ENCODE measurements at regions not wholly inside any gene's neighbourhood (a gene's known extent, or its start where the extent isn't known, plus 50 kb on each side); places are given as distances from the start of the nearest gene placed in this dataset.

GRCh38 chrX:7316280-7316679 is 168.3 kb upstream of the PUDP start:
- DNase-seq (ENCODE audit: low spot score) = no peak
- TF ChIP-seq CTCF (IDR thresholded peaks at IDR 0.05; ENCODE audit: extremely low read depth, insufficient read depth, missing control alignments) = no peak
- in situ Hi-C loops (cut with MboI; ENCODE audit: low pct_unique_long_range_greater_than_20kb, low sequenced_read_pairs, unreplicated experiment) = no loop called here

GRCh38 chrX:7314425-7314824 is 166.5 kb upstream of the PUDP start:
- no peak for TF ChIP-seq CTCF (IDR thresholded peaks at IDR 0.05; ENCODE audit: extremely low read depth, insufficient read depth, missing control alignments)
- no peak for DNase-seq (ENCODE audit: low spot score)
- in situ Hi-C loops (cut with MboI; ENCODE audit: low pct_unique_long_range_greater_than_20kb, low sequenced_read_pairs, unreplicated experiment) = no loop called here

GRCh38 chrX:7307720-7308119 is 159.8 kb upstream of the PUDP start:
- in situ Hi-C loops (cut with MboI; ENCODE audit: low pct_unique_long_range_greater_than_20kb, low sequenced_read_pairs, unreplicated experiment) = no loop called here
- DNase-seq (ENCODE audit: low spot score) = no peak
- TF ChIP-seq CTCF (IDR thresholded peaks at IDR 0.05; ENCODE audit: extremely low read depth, insufficient read depth, missing control alignments) = no peak

GRCh38 chrX:7294483-7294882 is 146.5 kb upstream of the PUDP start:
- no peak for TF ChIP-seq CTCF (IDR thresholded peaks at IDR 0.05; ENCODE audit: extremely low read depth, insufficient read depth, missing control alignments)
- in situ Hi-C loops (cut with MboI; ENCODE audit: low pct_unique_long_range_greater_than_20kb, low sequenced_read_pairs, unreplicated experiment) = no loop called here
- no peak for DNase-seq (ENCODE audit: low spot score)

GRCh38 chrX:7286168-7286837 is 138.3 kb upstream of the PUDP start:
- in situ Hi-C loops (cut with MboI; ENCODE audit: low pct_unique_long_range_greater_than_20kb, low sequenced_read_pairs, unreplicated experiment) = no loop called here
- TF ChIP-seq CTCF (IDR thresholded peaks at IDR 0.05; ENCODE audit: extremely low read depth, insufficient read depth, missing control alignments) = no peak
- no peak for DNase-seq (ENCODE audit: low spot score)

- in situ Hi-C loops (cut with MboI; ENCODE audit: low pct_unique_long_range_greater_than_20kb, low sequenced_read_pairs, unreplicated experiment) = no loop called here
- TF ChIP-seq CTCF (IDR thresholded peaks at IDR 0.05; ENCODE audit: extremely low read depth, insufficient read depth, missing control alignments) = no peak
These were observed 137.8 kb upstream of the PUDP start for GRCh38 chrX:7285765-7286164.

More at GRCh38 chrX:7285765-7286164, 137.8 kb upstream of the PUDP start:
- DNase-seq (ENCODE audit: low spot score) = no peak

Data from GM13977 (cell line).